HCT116 (cell line): ENCODE measurements at regions not wholly inside any gene's neighbourhood (a gene's known extent, or its start where the extent isn't known, plus 50 kb on each side); places are given as distances from the start of the nearest gene placed in this dataset.

Experiments
- ATAC-seq: fragments of 200-7000 bp; cut with Tn5 transposase; 2 replicates; pipeline ENCODE4 v1.9.1; 2020; ENCODE audit warnings: mild to moderate bottlenecking, moderate library complexity
- BruUV-seq: library from RNA; stranded (reverse); fragments of 400-500 nt; replicated peaks from 2 replicates; lab custom pipeline; 2021; lab: Mats Ljungman, UMichigan
- CTCF ChIA-PET: fragments of 300-600 bp; sonication (Branson Sonifier 250); formaldehyde crosslinking; loops from one replicate; lab custom pipeline; 2021; ENCODE audit warnings: antibody characterized with exemption; lab: Charles Lee
- POLR2A ChIA-PET: fragments of 300-600, 350-600 bp; sonication (Branson Sonifier 250); formaldehyde crosslinking; loops from one replicate; lab custom pipeline; 2021; ENCODE audit warnings: antibody characterized with exemption; lab: Charles Lee
- RAD21 ChIA-PET, 2 experiments: fragments of 300-600 bp; sonication (Branson Sonifier 250); formaldehyde crosslinking; loops; one replicate each; lab custom pipeline; 2023; ENCODE audit warnings: low total read pairs in 2 of 2; ENCODE audit not compliant: uncharacterized antibody in 2 of 2, unreplicated experiment in 2 of 2, low non-redundant PET in 1 of 2; lab: Charles Lee
- DNase-seq: peaks from one replicate; pipeline ENCODE4 v3.0.0-alpha.2; 2010; ENCODE audit warnings: low read depth, low spot score
- H2AFZ ChIP-seq: fragments of 200-600 bp; shearing (Covaris generic), sonication (generic); 2 replicates; pipeline ENCODE4 v1.6.1; 2017; ENCODE audit warnings: low read depth, mixed run types, mixed read lengths, antibody characterized with exemption, low read length; ENCODE audit not compliant: poor library complexity, severe bottlenecking
- H3K27ac ChIP-seq: 2 replicates; pipeline ENCODE4 v1.5.1; 2012; ENCODE audit warnings: low read depth, low read length
- H3K27me3 ChIP-seq: fragments of 200-600 bp; sonication (generic); 2 replicates; pipeline ENCODE4 v1.6.1; 2016; ENCODE audit warnings: mixed run types, low read length, mixed read lengths; ENCODE audit not compliant: insufficient read depth
- H3K36me3 ChIP-seq, 2 experiments: fragments of 200-500 bp in 1 of 2; fragments of 200-600 bp in 1 of 2; sonication (Bioruptor generic) in 1 of 2; sonication (generic) in 1 of 2; 2 replicates each; pipeline versions ENCODE4 v1.5.1 to v1.6.1; 2014 to 2016; ENCODE audit warnings: low read length in 2 of 2, inconsistent platforms in 1 of 2, mixed read lengths in 1 of 2, mixed run types in 1 of 2; ENCODE audit not compliant: insufficient read depth in 2 of 2, control insufficient read depth in 1 of 2
- H3K4me1 ChIP-seq, 2 experiments: fragments of 200-600 bp in 1 of 2; sonication (generic) in 1 of 2; 2 replicates each; pipeline versions ENCODE4 v1.5.1 to v1.6.1; 2012 to 2017; ENCODE audit warnings: low read length in 2 of 2, inconsistent platforms in 1 of 2, mild to moderate bottlenecking in 1 of 2, mixed read lengths in 1 of 2, mixed run types in 1 of 2, moderate library complexity in 1 of 2; ENCODE audit not compliant: insufficient read depth in 2 of 2, control insufficient read depth in 1 of 2
- H3K4me2 ChIP-seq: fragments of 200-600 bp; sonication (generic); 2 replicates; pipeline ENCODE4 v1.6.1; 2017; ENCODE audit warnings: mixed run types, low read length, mixed read lengths
- H3K4me3 ChIP-seq, 2 experiments: fragments of 200-600 bp in 1 of 2; sonication (generic) in 1 of 2; replicated peaks in 1 of 2; 2 replicates each; pipeline ENCODE4 v1.5.1; 2011 to 2016; ENCODE audit warnings: low read length in 2 of 2, control low read depth in 1 of 2, low read depth in 1 of 2, mild to moderate bottlenecking in 1 of 2, mixed read lengths in 1 of 2, mixed run types in 1 of 2
- H3K79me2 ChIP-seq: fragments of 200-600 bp; sonication (generic); 2 replicates; pipeline ENCODE4 v1.6.1; 2017; ENCODE audit warnings: mild to moderate bottlenecking, mixed run types, low read length, moderate library complexity, mixed read lengths; ENCODE audit not compliant: insufficient read depth
- H3K9ac ChIP-seq: fragments of 200-600 bp; sonication (generic); 2 replicates; pipeline ENCODE4 v1.6.1; 2016; ENCODE audit warnings: low read length, mixed read lengths
- H3K9me2 ChIP-seq: fragments of 200-600 bp; sonication (generic), shearing (Covaris generic); 2 replicates; pipeline ENCODE4 v1.6.1; 2017; ENCODE audit warnings: mixed run types, mild to moderate bottlenecking, moderate library complexity; ENCODE audit not compliant: insufficient read depth
- H3K9me3 ChIP-seq, 2 experiments: fragments of 200-500 bp in 1 of 2; fragments of 200-600 bp in 1 of 2; sonication (Bioruptor generic) in 1 of 2; sonication (generic) in 1 of 2; 2 replicates each; pipeline ENCODE4 v1.6.1; 2014 to 2017; ENCODE audit warnings: low read length in 2 of 2, mixed read lengths in 2 of 2, inconsistent platforms in 1 of 2, low read depth in 1 of 2, mild to moderate bottlenecking in 1 of 2, mixed run types in 1 of 2, moderate library complexity in 1 of 2; ENCODE audit not compliant: control insufficient read depth in 1 of 2, insufficient read depth in 1 of 2
- H4K20me1 ChIP-seq: fragments of 200-600 bp; sonication (generic), shearing (Covaris generic); 2 replicates; pipeline ENCODE4 v1.6.1; 2017; ENCODE audit warnings: mixed run types, mild to moderate bottlenecking, moderate library complexity; ENCODE audit not compliant: insufficient read depth
- CBX3 ChIP-seq: IDR thresholded peaks from 2 replicates; pipeline ENCODE4 v1.6.1; 2012; ENCODE audit warnings: low read depth
- EGR1 ChIP-seq: IDR thresholded peaks from 2 replicates; pipeline ENCODE4 v1.6.1; 2012; ENCODE audit warnings: low read depth
- ELF1 ChIP-seq: IDR thresholded peaks from 2 replicates; pipeline ENCODE4 v1.6.1; 2012; ENCODE audit warnings: low read depth, borderline replicate concordance
- EZH2phosphoT487 ChIP-seq: fragments of 200-600 bp; IDR thresholded peaks from 2 replicates; pipeline ENCODE4 v1.6.1; 2018; ENCODE audit warnings: antibody characterized with exemption, borderline replicate concordance
- FOSL1 ChIP-seq: IDR thresholded peaks from 2 replicates; pipeline ENCODE4 v1.6.1; 2012; ENCODE audit warnings: low read depth
- POLR2A ChIP-seq: IDR thresholded peaks from 2 replicates; pipeline ENCODE4 v1.7.0; 2011; ENCODE audit warnings: borderline replicate concordance; ENCODE audit not compliant: insufficient read depth, insufficient read length; ENCODE audit errors: extremely low read depth
- POLR2AphosphoS5 ChIP-seq: IDR thresholded peaks from 2 replicates; pipeline ENCODE4 v1.6.1; 2011; ENCODE audit warnings: mild to moderate bottlenecking, low read depth, low read length, moderate library complexity
- RAD21 ChIP-seq: IDR thresholded peaks from 2 replicates; pipeline ENCODE4 v1.6.1; 2012; ENCODE audit warnings: low read depth, mild to moderate bottlenecking
- TCF7L2 ChIP-seq: IDR thresholded peaks from 2 replicates; pipeline ENCODE4 v1.7.0; 2011; ENCODE audit warnings: borderline replicate concordance, inconsistent platforms; ENCODE audit not compliant: insufficient read depth, insufficient read length; ENCODE audit errors: extremely low read depth
- ZFX ChIP-seq: fragments of 450-650 bp; IDR thresholded peaks from 2 replicates; pipeline ENCODE4 v1.6.1; 2017
- intact Hi-C: fragments of 100-400 bp; cut with micrococcal nuclease; formaldehyde crosslinking; loops from 2 replicates; pipeline ENCODE4 v1.10.0; 2022
- TF ChIP-seq, protein P1 (sequence below): IDR thresholded peaks from 2 replicates; pipeline ENCODE4 v1.6.1; 2012
- TF ChIP-seq, protein P2 (sequence below): IDR thresholded peaks from 2 replicates; pipeline ENCODE4 v1.6.1; 2012; ENCODE audit warnings: low read depth
- TF ChIP-seq, protein P3 (sequence below): IDR thresholded peaks from 2 replicates; pipeline ENCODE4 v1.6.1; 2012

DNA sequence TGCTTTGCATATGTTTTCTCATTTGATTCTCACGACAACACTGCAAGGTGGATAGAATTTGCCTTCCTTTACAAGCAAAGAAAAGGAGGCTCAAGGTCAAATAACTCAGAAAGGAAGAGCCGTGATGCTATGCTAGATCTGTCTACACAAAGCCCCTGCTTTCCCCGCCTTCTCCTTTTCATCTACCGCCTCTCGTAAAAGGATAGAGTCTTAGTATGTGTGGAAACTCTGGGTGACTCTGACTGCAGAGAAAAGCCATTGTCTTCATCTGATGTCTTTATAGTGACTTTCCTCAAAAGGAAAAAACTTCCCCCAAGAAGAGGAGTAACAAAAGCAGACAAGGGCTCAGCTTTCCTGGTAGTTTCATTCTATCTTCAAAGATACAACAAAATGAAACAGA is 292.7 kb downstream of the ACTR3B start:
- no peak overlapping the region for H3K4me3 ChIP-seq
- BruUV-seq, result no TSS peak
- no peaks in the 10 kb centered on the region for H3K79me2 ChIP-seq
- H3K27ac ChIP-seq, result no peak overlapping the region
- ATAC-seq (no peak), DNase-seq (no peak)
- H3K9me2 ChIP-seq, result no peaks in the 10 kb centered on the region
- no peak for TF ChIP-seq TCF7L2
- TF ChIP-seq ZFX, result no peak
- TF ChIP-seq, protein P1, sequence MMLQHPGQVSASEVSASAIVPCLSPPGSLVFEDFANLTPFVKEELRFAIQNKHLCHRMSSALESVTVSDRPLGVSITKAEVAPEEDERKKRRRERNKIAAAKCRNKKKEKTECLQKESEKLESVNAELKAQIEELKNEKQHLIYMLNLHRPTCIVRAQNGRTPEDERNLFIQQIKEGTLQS, result no peak
- no peak for TF ChIP-seq POLR2AphosphoS5
- TF ChIP-seq EGR1, result no peak
- TF ChIP-seq EZH2phosphoT487, result no peak
- TF ChIP-seq, protein P2, sequence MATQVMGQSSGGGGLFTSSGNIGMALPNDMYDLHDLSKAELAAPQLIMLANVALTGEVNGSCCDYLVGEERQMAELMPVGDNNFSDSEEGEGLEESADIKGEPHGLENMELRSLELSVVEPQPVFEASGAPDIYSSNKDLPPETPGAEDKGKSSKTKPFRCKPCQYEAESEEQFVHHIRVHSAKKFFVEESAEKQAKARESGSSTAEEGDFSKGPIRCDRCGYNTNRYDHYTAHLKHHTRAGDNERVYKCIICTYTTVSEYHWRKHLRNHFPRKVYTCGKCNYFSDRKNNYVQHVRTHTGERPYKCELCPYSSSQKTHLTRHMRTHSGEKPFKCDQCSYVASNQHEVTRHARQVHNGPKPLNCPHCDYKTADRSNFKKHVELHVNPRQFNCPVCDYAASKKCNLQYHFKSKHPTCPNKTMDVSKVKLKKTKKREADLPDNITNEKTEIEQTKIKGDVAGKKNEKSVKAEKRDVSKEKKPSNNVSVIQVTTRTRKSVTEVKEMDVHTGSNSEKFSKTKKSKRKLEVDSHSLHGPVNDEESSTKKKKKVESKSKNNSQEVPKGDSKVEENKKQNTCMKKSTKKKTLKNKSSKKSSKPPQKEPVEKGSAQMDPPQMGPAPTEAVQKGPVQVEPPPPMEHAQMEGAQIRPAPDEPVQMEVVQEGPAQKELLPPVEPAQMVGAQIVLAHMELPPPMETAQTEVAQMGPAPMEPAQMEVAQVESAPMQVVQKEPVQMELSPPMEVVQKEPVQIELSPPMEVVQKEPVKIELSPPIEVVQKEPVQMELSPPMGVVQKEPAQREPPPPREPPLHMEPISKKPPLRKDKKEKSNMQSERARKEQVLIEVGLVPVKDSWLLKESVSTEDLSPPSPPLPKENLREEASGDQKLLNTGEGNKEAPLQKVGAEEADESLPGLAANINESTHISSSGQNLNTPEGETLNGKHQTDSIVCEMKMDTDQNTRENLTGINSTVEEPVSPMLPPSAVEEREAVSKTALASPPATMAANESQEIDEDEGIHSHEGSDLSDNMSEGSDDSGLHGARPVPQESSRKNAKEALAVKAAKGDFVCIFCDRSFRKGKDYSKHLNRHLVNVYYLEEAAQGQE, result no peak
- no peak for TF ChIP-seq FOSL1
- TF ChIP-seq, protein P3, sequence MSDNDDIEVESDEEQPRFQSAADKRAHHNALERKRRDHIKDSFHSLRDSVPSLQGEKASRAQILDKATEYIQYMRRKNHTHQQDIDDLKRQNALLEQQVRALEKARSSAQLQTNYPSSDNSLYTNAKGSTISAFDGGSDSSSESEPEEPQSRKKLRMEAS, result no peak
- TF ChIP-seq CBX3, result no peak
- no peak for TF ChIP-seq POLR2A
- no peak for TF ChIP-seq RAD21
- TF ChIP-seq ELF1, result no peak
- H4K20me1 ChIP-seq, result no peaks in the 10 kb centered on the region
- POLR2A ChIA-PET, result no interaction called here
- no peaks in the 10 kb centered on the region for H3K4me1 ChIP-seq
- no peaks in the 10 kb centered on the region for H3K9me3 ChIP-seq
- intact Hi-C loops, result no loop called here
- no peaks in the 10 kb centered on the region for H3K36me3 ChIP-seq
- H2AFZ ChIP-seq, result no peak overlapping the region
- no peak overlapping the region for H3K4me2 ChIP-seq
- peaks cover 28% of the 10 kb centered on the region for H3K27me3 ChIP-seq
- CTCF ChIA-PET, result no interaction called here
- RAD21 ChIA-PET, result no interaction called here
- no peak overlapping the region for H3K9ac ChIP-seq
